Stimulated activated CD4-positive, alpha-beta T cell treated with anti-CD3 and anti-CD28 coated beads, Interleukin-4, amount 100 ng/mL, for 24 hours (primary cell): ENCODE measurements at regions not wholly inside any gene's neighbourhood (a gene's known extent, or its start where the extent isn't known, plus 50 kb on each side); places are given as distances from the start of the nearest gene placed in this dataset.

ENCODE experiments used
- DNase-seq: peaks from one replicate; pipeline ENCODE4 v3.0.0-alpha.2; 2020

GRCh38 chrY:8422906-8423305, 914.4 kb upstream of the TSPY4 start:
- DNase-seq, result no peak

GRCh38 chrY:8426433-8426832, 910.8 kb upstream of the TSPY4 start:
- no peak for DNase-seq

- no peak for DNase-seq
These were observed 899.8 kb upstream of the TSPY4 start for GRCh38 chrY:8437510-8437909.

GRCh38 chrY:8442097-8442496, 895.2 kb upstream of the TSPY4 start:
- DNase-seq, result no peak

- no peak for DNase-seq
These were observed 884.3 kb upstream of the TSPY4 start for GRCh38 chrY:8452963-8453362.

GRCh38 chrY:8466813-8467212, 870.5 kb upstream of the TSPY4 start:
- no peak for DNase-seq

GRCh38 chrY:8470249-8470648, 867.0 kb upstream of the TSPY4 start:
- no peak for DNase-seq

- no peak for DNase-seq
These were observed 858.1 kb upstream of the TSPY4 start for GRCh38 chrY:8479141-8479540.

- DNase-seq, result no peak
These were observed 848.3 kb upstream of the TSPY4 start for GRCh38 chrY:8488955-8489354.

GRCh38 chrY:8489880-8490630, 847.2 kb upstream of the TSPY4 start:
- no peak for DNase-seq

GRCh38 chrY:8494396-8494795, 842.9 kb upstream of the TSPY4 start:
- DNase-seq, result no peak

- DNase-seq, result no peak
These were observed 842.0 kb upstream of the TSPY4 start for GRCh38 chrY:8495243-8495642.

GRCh38 chrY:8500888-8501287, 836.4 kb upstream of the TSPY4 start:
- no peak for DNase-seq

- DNase-seq, result no peak
These were observed 803.8 kb upstream of the TSPY4 start for GRCh38 chrY:8533468-8533867.

- DNase-seq, result no peak
These were observed 801.6 kb upstream of the TSPY4 start for GRCh38 chrY:8535704-8536103.

- no peak for DNase-seq
These were observed 801.0 kb upstream of the TSPY4 start for GRCh38 chrY:8536277-8536676.

GRCh38 chrY:8541306-8541705, 796.0 kb upstream of the TSPY4 start:
- DNase-seq, result no peak

GRCh38 chrY:8544715-8545114, 792.5 kb upstream of the TSPY4 start:
- no peak for DNase-seq

GRCh38 chrY:8547931-8548330, 789.3 kb upstream of the TSPY4 start:
- DNase-seq, result no peak

- no peak for DNase-seq
These were observed 785.9 kb upstream of the TSPY4 start for GRCh38 chrY:8551323-8551722.

GRCh38 chrY:8552168-8552805, 785.0 kb upstream of the TSPY4 start:
- no peak for DNase-seq

GRCh38 chrY:8553614-8554013, 783.6 kb upstream of the TSPY4 start:
- DNase-seq, result no peak

GRCh38 chrY:8561385-8561784, 775.9 kb upstream of the TSPY4 start:
- no peak for DNase-seq

GRCh38 chrY:8562456-8563090, 774.7 kb upstream of the TSPY4 start:
- no peak for DNase-seq
